ENCODE measurements at regions not wholly inside any gene's neighbourhood (a gene's known extent, or its start where the extent isn't known, plus 50 kb on each side); places are given as distances from the start of the nearest gene placed in this dataset.

GRCh38 chr15:23954931-23955330 is 267.8 kb upstream of the NDN start:
- Histone ChIP-seq H3K4me3 (IDR thresholded peaks at IDR 0.05; ENCODE audit: insufficient read depth, low read depth, low read length) (no peak overlapping the region), H2AFZ (ENCODE audit: low read depth) (no peak overlapping the region), H3K9ac (no peak overlapping the region), H3K27me3 (ENCODE audit: insufficient read depth, low read depth) (no peaks in the 10 kb centered on the region), H3K27ac (no peak overlapping the region), H3K4me1 (ENCODE audit: low read depth, poor library complexity, severe bottlenecking) (no peaks in the 10 kb centered on the region), H3K36me3 (ENCODE audit: insufficient read depth) (no peaks in the 10 kb centered on the region), H3K4me2 (no peak overlapping the region), H3K79me2 (ENCODE audit: insufficient read depth, low read depth) (no peaks in the 10 kb centered on the region), H4K20me1 (ENCODE audit: insufficient read depth) (no peaks in the 10 kb centered on the region)
- no peak for TF ChIP-seq CTCF (conservative IDR thresholded peaks at IDR 0.05; ENCODE audit: low read depth, low read length)

- no peak overlapping the region for H3K27ac ChIP-seq
- no peaks in the 10 kb centered on the region for H3K4me1 ChIP-seq (ENCODE audit: low read depth, poor library complexity, severe bottlenecking)
- H2AFZ ChIP-seq (ENCODE audit: low read depth) = no peak overlapping the region
- no peaks in the 10 kb centered on the region for H3K36me3 ChIP-seq (ENCODE audit: insufficient read depth)
- H3K27me3 ChIP-seq (ENCODE audit: insufficient read depth, low read depth) = no peaks in the 10 kb centered on the region
- no peaks in the 10 kb centered on the region for H4K20me1 ChIP-seq (ENCODE audit: insufficient read depth)
- H3K4me2 ChIP-seq = no peak overlapping the region
- no peak overlapping the region for H3K9ac ChIP-seq
- no peaks in the 10 kb centered on the region for H3K79me2 ChIP-seq (ENCODE audit: insufficient read depth, low read depth)
- H3K4me3 ChIP-seq (IDR thresholded peaks at IDR 0.05; ENCODE audit: insufficient read depth, low read depth, low read length) = no peak overlapping the region
- TF ChIP-seq CTCF (conservative IDR thresholded peaks at IDR 0.05; ENCODE audit: low read depth, low read length) = no peak
Measured at GRCh38 chr15:23983500-23984259, 296.6 kb upstream of the NDN start.

DNA sequence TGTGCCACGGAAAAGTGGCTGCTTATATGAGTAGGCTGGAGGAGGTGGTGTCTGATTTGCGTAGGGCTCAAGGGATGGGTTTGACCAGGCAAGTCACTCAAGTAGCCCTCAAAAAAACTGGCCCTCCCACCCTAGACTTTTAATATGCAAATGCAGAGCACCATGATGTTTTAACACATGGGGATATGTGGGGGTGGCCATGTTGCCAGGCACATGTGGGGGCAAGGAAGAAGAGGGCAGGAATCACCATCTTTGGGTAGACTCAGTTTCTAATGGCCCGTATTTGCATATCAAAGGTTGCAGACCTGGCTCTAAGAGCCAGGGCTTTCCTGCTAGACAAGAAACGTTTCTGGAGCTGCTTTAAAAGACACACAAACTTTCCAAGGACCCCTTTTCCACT is 307.2 kb upstream of the NDN start:
- H3K36me3 ChIP-seq (ENCODE audit: insufficient read depth) = no peaks in the 10 kb centered on the region
- H4K20me1 ChIP-seq (ENCODE audit: insufficient read depth) = no peaks in the 10 kb centered on the region
- no peak overlapping the region for H3K9ac ChIP-seq
- no peaks in the 10 kb centered on the region for H3K79me2 ChIP-seq (ENCODE audit: insufficient read depth, low read depth)
- H3K4me2 ChIP-seq = no peak overlapping the region
- H3K27me3 ChIP-seq (ENCODE audit: insufficient read depth, low read depth) = no peaks in the 10 kb centered on the region
- no peak for TF ChIP-seq CTCF (conservative IDR thresholded peaks at IDR 0.05; ENCODE audit: low read depth, low read length)
- H3K4me1 ChIP-seq (ENCODE audit: low read depth, poor library complexity, severe bottlenecking) = no peaks in the 10 kb centered on the region
- no peak overlapping the region for H3K4me3 ChIP-seq (IDR thresholded peaks at IDR 0.05; ENCODE audit: insufficient read depth, low read depth, low read length)
- H2AFZ ChIP-seq (ENCODE audit: low read depth) = no peak overlapping the region
- H3K27ac ChIP-seq = no peak overlapping the region

- Histone ChIP-seq H3K4me1 (ENCODE audit: low read depth, poor library complexity, severe bottlenecking) (no peaks in the 10 kb centered on the region), H3K9ac (no peak overlapping the region), H3K27ac (no peak overlapping the region), H3K79me2 (ENCODE audit: insufficient read depth, low read depth) (no peaks in the 10 kb centered on the region), H4K20me1 (ENCODE audit: insufficient read depth) (no peaks in the 10 kb centered on the region), H3K27me3 (ENCODE audit: insufficient read depth, low read depth) (no peaks in the 10 kb centered on the region), H3K36me3 (ENCODE audit: insufficient read depth) (no peaks in the 10 kb centered on the region), H2AFZ (ENCODE audit: low read depth) (no peak overlapping the region), H3K4me3 (IDR thresholded peaks at IDR 0.05; ENCODE audit: insufficient read depth, low read depth, low read length) (no peak overlapping the region), H3K4me2 (no peak overlapping the region)
- TF ChIP-seq CTCF (conservative IDR thresholded peaks at IDR 0.05; ENCODE audit: low read depth, low read length) = no peak
Measured at GRCh38 chr15:23998056-23998455, 311.0 kb upstream of the NDN start.

All from KMS-11 (cell line).